ENCODE measurements at regions not wholly inside any gene's neighbourhood (a gene's known extent, or its start where the extent isn't known, plus 50 kb on each side); places are given as distances from the start of the nearest gene placed in this dataset.

- Histone ChIP-seq H3K4me1 (replicated peaks in 1 of 4; ENCODE audit: control insufficient read depth in 3 of 4, insufficient read depth in 4 of 4, low read length in 3 of 4) (no peaks in the 10 kb centered on the region), H3K27ac (ENCODE audit: low read depth, low read length) (no peak overlapping the region), H3K14ac (ENCODE audit: insufficient read length) (no peak overlapping the region), H2BK5ac (ENCODE audit: low read depth, low read length) (no peak overlapping the region), H3K23me2 (ENCODE audit: low read depth, low read length) (no peaks in the 10 kb centered on the region), H3K79me2 (ENCODE audit: control insufficient read depth in 1 of 2, insufficient read depth in 2 of 2, low read length in 2 of 2) (no peaks in the 10 kb centered on the region), H3K4ac (replicated peaks; ENCODE audit: insufficient read length, low read depth, low read length) (no peak overlapping the region), H2BK12ac (ENCODE audit: low read depth, low read length) (no peak overlapping the region), H2AFZ (ENCODE audit: low read length) (no peak overlapping the region), H3K27me3 (replicated peaks in 1 of 4; ENCODE audit: control insufficient read depth in 3 of 4, extremely low read depth in 1 of 4, insufficient read depth in 3 of 4, low read length in 3 of 4) (no peaks in the 10 kb centered on the region), H3K79me1 (ENCODE audit: low read depth, low read length) (no peaks in the 10 kb centered on the region), H2BK20ac (ENCODE audit: low read length) (no peak overlapping the region), H3K18ac (ENCODE audit: extremely low read depth, low read length) (no peak overlapping the region), H4K91ac (replicated peaks; ENCODE audit: insufficient read length, low read length) (no peak overlapping the region), H3K56ac (replicated peaks; ENCODE audit: insufficient read length, low read depth, low read length) (no peak overlapping the region), H3K9ac (replicated peaks in 1 of 4; ENCODE audit: extremely low read depth in 1 of 4, low read depth in 3 of 4, low read length in 3 of 4) (no peak overlapping the region), H3K23ac (ENCODE audit: insufficient read length) (no peak overlapping the region), H3K9me3 (ENCODE audit: insufficient read depth in 2 of 2, low read depth in 1 of 2, low read length in 1 of 2) (no peaks in the 10 kb centered on the region), H4K5ac (ENCODE audit: insufficient read length, low read depth, low read length) (no peak overlapping the region), H3K4me2 (ENCODE audit: insufficient read depth in 1 of 2, low read depth in 2 of 2, low read length in 2 of 2) (no peak overlapping the region), H2AK5ac (ENCODE audit: low read depth, low read length) (no peak overlapping the region), H3K4me3 (ENCODE audit: extremely low read depth in 1 of 4, insufficient read depth in 2 of 4, low read depth in 3 of 4, low read length in 4 of 4) (no peak overlapping the region), H4K8ac (ENCODE audit: extremely low read depth, insufficient read depth, low read length) (no peak overlapping the region), H2BK15ac (ENCODE audit: low read length) (no peak overlapping the region), H2BK120ac (replicated peaks; ENCODE audit: low read depth, low read length) (no peak overlapping the region), H4K20me1 (replicated peaks in 1 of 2; ENCODE audit: control insufficient read depth in 1 of 2, insufficient read depth in 2 of 2, low read length in 2 of 2) (no peaks in the 10 kb centered on the region), H3K36me3 (ENCODE audit: control insufficient read depth in 2 of 4, insufficient read depth in 4 of 4, low read length in 3 of 4) (no peaks in the 10 kb centered on the region)
- ChIA-PET POLR2A (ENCODE audit: partially characterized antibody) (no interaction called here), CTCF (ENCODE audit: partially characterized antibody) (interaction anchor here (0.7 to 1.2 kb wide), 3 partner anchors 13 to 304 kb away, joined by 3 read pairs; no protein-coding TSS in a partner anchor)
- DNase-seq (ENCODE audit: low read depth in 1 of 2, low spot score in 2 of 2) (no peak), FAIRE-seq (no peak)
- 89% methylated on average over 2 of the region's 2 CpGs; no CpG with 5 or more reads in 1 of the 2 experiments for WGBS, 2 experiments (ENCODE audit: extremely low coverage in 1 of 2, insufficient coverage in 1 of 2, insufficient read length in 1 of 2, insufficient replicate concordance in 2 of 2, low coverage in 1 of 2, low lambda C conversion rate in 2 of 2, missing lambda C conversion rate in 1 of 2)
- no peak for TF ChIP-seq CTCF (IDR thresholded peaks at IDR 0.05; ENCODE audit: control extremely low read depth in 1 of 3, insufficient read depth in 1 of 3, low read depth in 1 of 3, low read length in 3 of 3)
- TF ChIP-seq TAF7 (optimal IDR thresholded peaks at IDR 0.05; ENCODE audit: borderline replicate concordance, low read depth, low read length): no peak
- TF ChIP-seq SP4 (IDR thresholded peaks at IDR 0.05; ENCODE audit: low read length): no peak
- TF ChIP-seq FOSL1 (IDR thresholded peaks at IDR 0.05; ENCODE audit: insufficient read depth, low read depth, low read length): no peak
- TF ChIP-seq NANOG (IDR thresholded peaks at IDR 0.05; ENCODE audit: insufficient read depth, low read depth, low read length, poor library complexity, severe bottlenecking): no peak
Measured at GRCh38 chr16:65789161-65789945, 577.1 kb upstream of the CDH5 start.

All from H1 (cell line).